Nephron progenitor cell (in vitro differentiated cells): ENCODE measurements at regions not wholly inside any gene's neighbourhood (a gene's known extent, or its start where the extent isn't known, plus 50 kb on each side); places are given as distances from the start of the nearest gene placed in this dataset.
"Not testable (repeated sequence)": the region's sequence is repeated elsewhere in the genome, so short reads cannot be mapped to it uniquely, and the experiment has no call there.

Source experiments
- DNase-seq: peaks from one replicate; pipeline ENCODE4 v3.0.0; 2021
- H3K27ac Mint-ChIP-seq: 2 replicates; pipeline ENCODE4 v1.8.0; 2021; ENCODE audit warnings: mild to moderate bottlenecking, moderate library complexity, mixed read lengths
- H3K27me3 Mint-ChIP-seq: 2 replicates; pipeline ENCODE4 v1.8.0; 2021; ENCODE audit warnings: mild to moderate bottlenecking, low read depth, mixed read lengths; ENCODE audit not compliant: poor library complexity
- H3K36me3 Mint-ChIP-seq: 2 replicates; pipeline ENCODE4 v1.8.0; 2021; ENCODE audit warnings: low read depth, mixed read lengths
- H3K4me1 Mint-ChIP-seq: 2 replicates; pipeline ENCODE4 v1.8.0; 2021; ENCODE audit warnings: mixed read lengths
- H3K4me3 Mint-ChIP-seq: 2 replicates; pipeline ENCODE4 v1.8.0; 2021; ENCODE audit warnings: mild to moderate bottlenecking, moderate library complexity, mixed read lengths
- H3K9me3 Mint-ChIP-seq: 2 replicates; pipeline ENCODE4 v1.8.0; 2021; ENCODE audit warnings: mild to moderate bottlenecking, moderate library complexity, mixed read lengths

GRCh38 chr10:46768515-46769291 lies 142.5 kb upstream of the PTPN20 start:
- H3K4me1 Mint-ChIP-seq, H3K27me3 Mint-ChIP-seq, H3K36me3 Mint-ChIP-seq: not testable (repeated sequence)

GRCh38 chr10:46773178-46773896 lies 137.9 kb upstream of the PTPN20 start:
- H3K4me3 Mint-ChIP-seq, H3K27ac Mint-ChIP-seq: not testable (repeated sequence)

More at GRCh38 chr10:46768515-46769291, 142.5 kb upstream of the PTPN20 start:
- not testable (repeated sequence) for H3K9me3 Mint-ChIP-seq, H3K4me3 Mint-ChIP-seq, DNase-seq, H3K27ac Mint-ChIP-seq

GRCh38 chr10:46773897-46774236 lies 137.4 kb upstream of the PTPN20 start:
- not testable (repeated sequence) for H3K4me3 Mint-ChIP-seq, H3K9me3 Mint-ChIP-seq, H3K4me1 Mint-ChIP-seq, H3K36me3 Mint-ChIP-seq, DNase-seq, H3K27me3 Mint-ChIP-seq, H3K27ac Mint-ChIP-seq

More at GRCh38 chr10:46773178-46773896, 137.9 kb upstream of the PTPN20 start:
- not testable (repeated sequence) for DNase-seq, H3K9me3 Mint-ChIP-seq, H3K4me1 Mint-ChIP-seq, H3K27me3 Mint-ChIP-seq, H3K36me3 Mint-ChIP-seq

- H3K4me1 Mint-ChIP-seq, DNase-seq, H3K4me3 Mint-ChIP-seq, H3K27me3 Mint-ChIP-seq, H3K27ac Mint-ChIP-seq, H3K9me3 Mint-ChIP-seq, H3K36me3 Mint-ChIP-seq: not testable (repeated sequence)
Measured at GRCh38 chr10:46774366-46774765, 136.9 kb upstream of the PTPN20 start.

- not testable (repeated sequence) for H3K4me3 Mint-ChIP-seq, H3K9me3 Mint-ChIP-seq, DNase-seq, H3K4me1 Mint-ChIP-seq, H3K27ac Mint-ChIP-seq, H3K36me3 Mint-ChIP-seq, H3K27me3 Mint-ChIP-seq
Measured at GRCh38 chr10:46774945-46775667, 136.1 kb upstream of the PTPN20 start.

GRCh38 chr10:46775668-46776059 lies 135.6 kb upstream of the PTPN20 start:
- H3K4me3 Mint-ChIP-seq, H3K36me3 Mint-ChIP-seq, H3K9me3 Mint-ChIP-seq, H3K27me3 Mint-ChIP-seq, DNase-seq, H3K4me1 Mint-ChIP-seq, H3K27ac Mint-ChIP-seq: not testable (repeated sequence)

- H3K27ac Mint-ChIP-seq, H3K4me3 Mint-ChIP-seq, H3K36me3 Mint-ChIP-seq, H3K9me3 Mint-ChIP-seq, DNase-seq: not testable (repeated sequence)
- Mint-ChIP-seq H3K4me1 (peaks cover 10% of the 10 kb centered on the region), H3K27me3 (peaks cover 18% of the 10 kb centered on the region)
Measured at GRCh38 chr10:46779571-46779970, 131.7 kb upstream of the PTPN20 start.

- DNase-seq, H3K27ac Mint-ChIP-seq, H3K36me3 Mint-ChIP-seq, H3K9me3 Mint-ChIP-seq, H3K4me3 Mint-ChIP-seq: not testable (repeated sequence)
- H3K27me3 Mint-ChIP-seq: peaks cover 18% of the 10 kb centered on the region
- H3K4me1 Mint-ChIP-seq: peaks cover 13% of the 10 kb centered on the region
Measured at GRCh38 chr10:46780164-46780563, 131.1 kb upstream of the PTPN20 start.

GRCh38 chr10:46781001-46781400 lies 130.2 kb upstream of the PTPN20 start:
- H3K36me3 Mint-ChIP-seq, H3K4me3 Mint-ChIP-seq, H3K9me3 Mint-ChIP-seq, H3K27ac Mint-ChIP-seq, DNase-seq: not testable (repeated sequence)
- peaks cover 18% of the 10 kb centered on the region for H3K27me3 Mint-ChIP-seq
- peaks cover 13% of the 10 kb centered on the region for H3K4me1 Mint-ChIP-seq

- H3K4me1 Mint-ChIP-seq: peaks cover 13% of the 10 kb centered on the region
- DNase-seq: not testable (repeated sequence)
Measured at GRCh38 chr10:46782001-46782874, 129.0 kb upstream of the PTPN20 start.

GRCh38 chr10:46784665-46785064 lies 126.6 kb upstream of the PTPN20 start:
- H3K9me3 Mint-ChIP-seq, H3K27ac Mint-ChIP-seq, H3K36me3 Mint-ChIP-seq, DNase-seq: not testable (repeated sequence)
- Mint-ChIP-seq H3K4me1 (peaks cover 13% of the 10 kb centered on the region), H3K27me3 (peaks cover 18% of the 10 kb centered on the region), H3K4me3 (peak overlapping the region; percentile 44)

More at GRCh38 chr10:46782001-46782874, 129.0 kb upstream of the PTPN20 start:
- H3K9me3 Mint-ChIP-seq, H3K4me3 Mint-ChIP-seq, H3K36me3 Mint-ChIP-seq, H3K27ac Mint-ChIP-seq: not testable (repeated sequence)
- H3K27me3 Mint-ChIP-seq: peaks cover 18% of the 10 kb centered on the region

GRCh38 chr10:46786125-46786517 lies 125.1 kb upstream of the PTPN20 start:
- H3K27ac Mint-ChIP-seq, H3K9me3 Mint-ChIP-seq, H3K36me3 Mint-ChIP-seq, DNase-seq: not testable (repeated sequence)
- peak overlapping the region; percentile 78 for H3K4me3 Mint-ChIP-seq
- H3K27me3 Mint-ChIP-seq: peaks cover 12% of the 10 kb centered on the region
- peaks cover 13% of the 10 kb centered on the region for H3K4me1 Mint-ChIP-seq

- not testable (repeated sequence) for H3K27me3 Mint-ChIP-seq
- DNase-seq: peak; percentile 70
- H3K27ac Mint-ChIP-seq: peak overlapping the region; percentile 99
Measured at GRCh38 chr10:46786518-46787320, 124.5 kb upstream of the PTPN20 start.

More at GRCh38 chr10:46786518-46787320, 124.5 kb upstream of the PTPN20 start:
- Mint-ChIP-seq H3K4me3 (peak overlapping the region; percentile 99), H3K4me1 (peaks cover 13% of the 10 kb centered on the region)
- not testable (repeated sequence) for H3K9me3 Mint-ChIP-seq, H3K36me3 Mint-ChIP-seq
